ENCODE measurements at regions not wholly inside any gene's neighbourhood (a gene's known extent, or its start where the extent isn't known, plus 50 kb on each side); places are given as distances from the start of the nearest gene placed in this dataset.
"Not testable (repeated sequence)": the region's sequence is repeated elsewhere in the genome, so short reads cannot be mapped to it uniquely, and the experiment has no call there.

- no peak for DNase-seq (ENCODE audit: extremely low spot score)
- POLR2A ChIA-PET, result no interaction called here
- CTCF ChIA-PET, result interaction anchor here (0.8 kb wide), 1 partner anchor 14 kb away, joined by 4 read pairs; no protein-coding TSS in a partner anchor
- TF ChIP-seq CTCF (IDR thresholded peaks at IDR 0.05; ENCODE audit: control extremely low read depth, extremely low read depth, low read depth, missing control alignments), result no peak
Observed at GRCh38 chr1:30461640-30462039, 261.7 kb downstream of the MATN1 start.

DNA sequence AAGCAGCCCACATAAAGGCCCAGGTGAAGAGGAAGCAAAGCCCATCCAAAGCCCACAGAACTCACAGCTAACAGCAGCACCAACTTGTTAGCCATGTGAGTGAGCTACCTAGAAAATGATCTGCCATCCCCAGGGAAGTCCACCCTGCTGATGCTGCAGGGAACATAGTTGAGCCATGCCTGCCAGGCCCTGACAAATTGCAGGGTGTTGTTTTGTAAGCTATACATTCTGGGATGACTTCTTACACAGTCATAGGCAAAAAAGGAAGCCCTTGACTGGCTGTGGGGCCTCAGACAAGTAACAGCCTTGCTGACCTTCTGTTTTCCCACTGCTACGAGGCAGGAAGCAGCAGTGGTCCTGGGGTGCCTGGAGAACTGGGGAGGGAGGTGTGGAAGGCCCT is 262.7 kb downstream of the MATN1 start:
- POLR2A ChIA-PET, result no interaction called here

DNA sequence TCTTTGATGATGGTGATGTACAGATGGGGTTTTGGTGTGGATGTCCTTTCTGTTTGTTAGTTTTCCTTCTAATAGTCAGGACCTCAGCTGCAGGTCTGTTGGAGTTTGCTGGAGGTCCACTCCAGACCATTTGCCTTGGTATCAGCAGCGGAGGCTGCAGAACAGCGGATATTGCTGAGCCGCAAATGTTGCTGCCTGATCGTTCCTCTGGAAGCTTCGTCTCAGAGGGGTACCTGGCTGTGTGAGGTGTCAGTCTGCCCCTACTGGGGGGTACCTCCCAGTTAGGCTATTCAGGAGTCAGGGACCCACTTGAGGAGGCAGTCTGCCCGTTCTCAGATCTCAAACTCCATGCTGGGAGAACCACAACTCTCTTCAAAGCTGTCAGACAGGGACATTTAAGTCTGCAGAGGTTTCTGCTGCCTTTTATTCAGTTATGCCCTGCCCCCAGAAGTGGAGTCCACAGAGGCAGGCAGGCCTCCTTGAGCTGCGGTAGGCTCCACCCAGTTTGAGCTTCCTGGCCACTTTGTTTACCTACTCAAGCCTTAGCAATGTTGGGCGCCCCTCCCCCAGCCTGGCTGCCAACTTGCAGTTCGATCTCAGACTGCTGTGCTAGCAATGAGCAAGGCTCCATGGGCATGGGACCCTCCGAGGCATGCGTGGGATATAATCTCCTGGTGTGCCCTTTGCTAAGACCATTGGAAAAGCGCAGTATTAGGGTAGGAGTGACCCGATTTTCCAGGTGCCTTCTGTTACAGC is 264.5 kb downstream of the MATN1 start:
- CTCF ChIA-PET; POLR2A ChIA-PET; DNase-seq (ENCODE audit: extremely low spot score): not testable (repeated sequence)

More for the DNA sequence above, 262.7 kb downstream of the MATN1 start:
- no peak for DNase-seq (ENCODE audit: extremely low spot score)
- TF ChIP-seq CTCF (IDR thresholded peaks at IDR 0.05; ENCODE audit: control extremely low read depth, extremely low read depth, low read depth, missing control alignments), result no peak
- CTCF ChIA-PET, result interaction anchor here (0.8 kb wide), 1 partner anchor 15 kb away, joined by 4 read pairs; no protein-coding TSS in a partner anchor

GRCh38 chr1:30452925-30453324 is 270.5 kb downstream of the MATN1 start:
- CTCF ChIA-PET, result interaction anchor here (1.1 kb wide), 1 partner anchor 11 kb away, joined by 3 read pairs; no protein-coding TSS in a partner anchor
- DNase-seq (ENCODE audit: extremely low spot score), result no peak
- TF ChIP-seq CTCF (IDR thresholded peaks at IDR 0.05; ENCODE audit: control extremely low read depth, extremely low read depth, low read depth, missing control alignments), result no peak
- POLR2A ChIA-PET, result no interaction called here

- ChIA-PET POLR2A (no interaction called here), CTCF (interaction anchor here (1.1 kb wide), 1 partner anchor 12 kb away, joined by 3 read pairs; no protein-coding TSS in a partner anchor)
- TF ChIP-seq CTCF (IDR thresholded peaks at IDR 0.05; ENCODE audit: control extremely low read depth, extremely low read depth, low read depth, missing control alignments), result no peak
- DNase-seq (ENCODE audit: extremely low spot score), result no peak
Observed at GRCh38 chr1:30452170-30452569, 271.2 kb downstream of the MATN1 start.

- DNase-seq (ENCODE audit: extremely low spot score), result peak; percentile 3
- TF ChIP-seq CTCF (IDR thresholded peaks at IDR 0.05; ENCODE audit: control extremely low read depth, extremely low read depth, low read depth, missing control alignments), result no peak
- POLR2A ChIA-PET, result no interaction called here
- CTCF ChIA-PET, result interaction anchor here (1.1 kb wide), 1 partner anchor 12 kb away, joined by 3 read pairs; no protein-coding TSS in a partner anchor
Observed at GRCh38 chr1:30451532-30452125, 271.8 kb downstream of the MATN1 start.

GRCh38 chr1:30450818-30451233 is 272.6 kb downstream of the MATN1 start:
- ChIA-PET POLR2A (no interaction called here), CTCF (interaction anchor here (0.9 kb wide), 1 partner anchor 23 kb away, joined by 3 read pairs; no protein-coding TSS in a partner anchor)
- DNase-seq (ENCODE audit: extremely low spot score), result no peak
- no peak for TF ChIP-seq CTCF (IDR thresholded peaks at IDR 0.05; ENCODE audit: control extremely low read depth, extremely low read depth, low read depth, missing control alignments)

Data from GM10248 (cell line).